GM13976 (cell line): ENCODE measurements at regions not wholly inside any gene's neighbourhood (a gene's known extent, or its start where the extent isn't known, plus 50 kb on each side); places are given as distances from the start of the nearest gene placed in this dataset.

Experiments used
- DNase-seq: peaks from one replicate; pipeline ENCODE4 v3.0.0; 2012; ENCODE audit warnings: low spot score
- in situ Hi-C: fragments of 300-500 bp; cut with MboI; formaldehyde crosslinking; loops from one replicate; pipeline ENCODE4 v1.12.0; 2022; ENCODE audit warnings: low sequenced_read_pairs, mixed read lengths, inconsistent platforms; ENCODE audit not compliant: unreplicated experiment
- TF ChIP-seq, protein P1 (sequence below): IDR thresholded peaks from 2 replicates; pipeline ENCODE4 v1.5.1; 2012; ENCODE audit warnings: borderline replicate concordance, mild to moderate bottlenecking; ENCODE audit not compliant: insufficient read depth; ENCODE audit errors: extremely low read depth, missing control alignments, control extremely low read depth

DNA sequence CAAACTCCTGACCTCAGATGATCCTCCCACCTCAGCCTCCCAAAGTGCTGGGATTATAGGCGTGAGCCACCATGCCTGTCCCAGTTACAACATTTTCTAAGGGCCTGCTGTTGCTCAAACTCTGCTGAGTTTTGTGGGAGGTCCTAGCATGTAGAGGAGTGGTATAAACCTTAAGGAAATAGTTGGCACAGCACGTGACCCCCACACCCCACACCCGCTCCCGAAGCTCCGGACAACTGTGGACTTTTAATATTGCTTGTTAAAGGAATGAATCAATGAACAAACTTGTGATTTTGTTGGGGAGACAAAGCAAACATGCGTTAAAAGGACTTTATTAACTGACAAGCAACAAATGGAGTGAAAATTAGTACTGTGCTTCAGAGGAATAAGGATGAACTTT lies 137.8 kb upstream of the GATA6 start:
- no peak for DNase-seq
- in situ Hi-C loops = no loop called here
- TF ChIP-seq, protein P1, sequence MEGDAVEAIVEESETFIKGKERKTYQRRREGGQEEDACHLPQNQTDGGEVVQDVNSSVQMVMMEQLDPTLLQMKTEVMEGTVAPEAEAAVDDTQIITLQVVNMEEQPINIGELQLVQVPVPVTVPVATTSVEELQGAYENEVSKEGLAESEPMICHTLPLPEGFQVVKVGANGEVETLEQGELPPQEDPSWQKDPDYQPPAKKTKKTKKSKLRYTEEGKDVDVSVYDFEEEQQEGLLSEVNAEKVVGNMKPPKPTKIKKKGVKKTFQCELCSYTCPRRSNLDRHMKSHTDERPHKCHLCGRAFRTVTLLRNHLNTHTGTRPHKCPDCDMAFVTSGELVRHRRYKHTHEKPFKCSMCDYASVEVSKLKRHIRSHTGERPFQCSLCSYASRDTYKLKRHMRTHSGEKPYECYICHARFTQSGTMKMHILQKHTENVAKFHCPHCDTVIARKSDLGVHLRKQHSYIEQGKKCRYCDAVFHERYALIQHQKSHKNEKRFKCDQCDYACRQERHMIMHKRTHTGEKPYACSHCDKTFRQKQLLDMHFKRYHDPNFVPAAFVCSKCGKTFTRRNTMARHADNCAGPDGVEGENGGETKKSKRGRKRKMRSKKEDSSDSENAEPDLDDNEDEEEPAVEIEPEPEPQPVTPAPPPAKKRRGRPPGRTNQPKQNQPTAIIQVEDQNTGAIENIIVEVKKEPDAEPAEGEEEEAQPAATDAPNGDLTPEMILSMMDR = no peak

- in situ Hi-C loops = no loop called here
- DNase-seq = no peak
- TF ChIP-seq, protein P1 = no peak
These were observed 136.9 kb upstream of the GATA6 start for GRCh38 chr18:22032392-22032961.

GRCh38 chr18:22033085-22033484 lies 136.3 kb upstream of the GATA6 start:
- in situ Hi-C loops = no loop called here
- TF ChIP-seq, protein P1 = no peak
- DNase-seq = no peak

- in situ Hi-C loops = no loop called here
- TF ChIP-seq, protein P1 = no peak
- no peak for DNase-seq
These were observed 135.1 kb upstream of the GATA6 start for GRCh38 chr18:22034276-22034675.

DNA sequence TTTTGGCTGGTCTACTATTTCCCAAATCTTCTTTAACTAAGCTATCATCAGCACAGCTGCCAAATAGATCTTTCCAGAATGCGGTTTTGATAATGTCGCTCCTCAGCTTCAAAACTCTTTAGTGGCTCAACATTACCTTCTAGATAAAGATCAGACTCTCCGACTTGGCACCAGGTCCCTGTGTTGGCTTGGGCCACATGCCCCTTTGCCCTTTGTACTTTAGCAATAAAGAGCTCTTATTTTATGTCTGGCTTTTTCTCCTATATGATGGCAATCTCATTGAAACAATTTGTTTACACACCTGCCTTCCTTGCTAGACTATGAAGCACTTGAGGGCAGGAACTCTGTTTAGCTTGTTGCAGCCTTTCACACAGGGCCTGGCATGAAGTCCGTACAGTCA lies 128.9 kb upstream of the GATA6 start:
- TF ChIP-seq, protein P1 = no peak
- in situ Hi-C loops = no loop called here
- DNase-seq = no peak

DNA sequence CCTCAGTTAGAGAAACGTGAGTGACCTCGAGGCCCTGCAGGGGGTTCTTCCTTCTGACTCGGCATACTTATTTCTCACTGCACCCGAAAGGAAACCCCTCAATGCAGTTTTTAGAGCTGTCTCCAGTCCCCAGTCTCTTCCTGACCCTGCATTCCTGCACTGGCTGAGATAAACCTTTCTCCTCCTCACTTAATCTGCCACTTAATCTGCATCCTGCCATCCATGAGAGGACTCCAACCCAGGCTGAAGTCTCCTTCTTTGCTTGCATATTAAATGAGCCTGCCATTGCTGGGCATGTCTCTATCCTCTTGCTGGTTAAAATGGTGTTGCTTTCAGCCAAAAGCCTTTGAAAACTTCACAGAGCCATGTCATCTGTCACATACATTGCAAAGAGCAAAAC lies 125.6 kb upstream of the GATA6 start:
- DNase-seq = no peak
- TF ChIP-seq, protein P1 = no peak
- in situ Hi-C loops = no loop called here

DNA sequence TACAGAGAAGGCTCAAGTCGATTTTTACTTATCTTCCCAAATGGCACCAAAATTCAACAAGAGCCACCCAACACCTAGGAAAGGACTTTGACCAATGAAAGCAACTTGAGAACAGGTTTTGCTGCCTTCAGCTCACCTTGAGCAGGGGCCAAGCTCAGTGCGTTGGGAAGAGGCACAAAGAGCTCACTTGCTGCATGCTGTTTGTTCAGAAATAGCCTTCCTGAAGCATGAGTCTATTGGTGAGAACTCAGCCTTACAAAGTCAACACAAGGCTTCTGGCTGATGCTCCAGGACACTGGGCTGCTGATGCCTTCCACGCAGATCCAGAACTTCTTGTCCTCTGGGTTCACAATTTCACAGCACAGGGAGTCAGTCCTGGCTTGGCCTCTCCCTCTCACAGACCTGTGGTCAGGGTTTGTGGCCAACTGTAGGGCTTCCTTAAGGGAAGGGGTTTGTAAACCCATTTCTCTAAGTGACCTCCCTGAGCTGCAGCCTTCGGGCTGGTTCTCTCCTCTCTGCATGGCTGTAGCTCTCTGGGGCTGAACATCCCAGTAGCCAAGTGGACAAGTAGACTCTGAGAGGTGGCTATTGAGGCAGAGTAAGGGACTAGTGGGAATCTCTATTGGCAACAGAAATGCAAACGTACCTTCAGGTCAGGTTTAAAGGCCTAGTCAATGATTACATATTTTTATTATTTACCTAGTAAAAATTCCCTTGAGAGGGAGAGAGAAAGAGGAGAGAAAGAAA lies 124.7 kb upstream of the GATA6 start:
- no peak for DNase-seq
- TF ChIP-seq, protein P1 = no peak
- in situ Hi-C loops = no loop called here
